ENCODE measurements at regions not wholly inside any gene's neighbourhood (a gene's known extent, or its start where the extent isn't known, plus 50 kb on each side); places are given as distances from the start of the nearest gene placed in this dataset.

- ChIA-PET POLR2A (no interaction called here), CTCF (no interaction called here)
- TF ChIP-seq, protein P1, sequence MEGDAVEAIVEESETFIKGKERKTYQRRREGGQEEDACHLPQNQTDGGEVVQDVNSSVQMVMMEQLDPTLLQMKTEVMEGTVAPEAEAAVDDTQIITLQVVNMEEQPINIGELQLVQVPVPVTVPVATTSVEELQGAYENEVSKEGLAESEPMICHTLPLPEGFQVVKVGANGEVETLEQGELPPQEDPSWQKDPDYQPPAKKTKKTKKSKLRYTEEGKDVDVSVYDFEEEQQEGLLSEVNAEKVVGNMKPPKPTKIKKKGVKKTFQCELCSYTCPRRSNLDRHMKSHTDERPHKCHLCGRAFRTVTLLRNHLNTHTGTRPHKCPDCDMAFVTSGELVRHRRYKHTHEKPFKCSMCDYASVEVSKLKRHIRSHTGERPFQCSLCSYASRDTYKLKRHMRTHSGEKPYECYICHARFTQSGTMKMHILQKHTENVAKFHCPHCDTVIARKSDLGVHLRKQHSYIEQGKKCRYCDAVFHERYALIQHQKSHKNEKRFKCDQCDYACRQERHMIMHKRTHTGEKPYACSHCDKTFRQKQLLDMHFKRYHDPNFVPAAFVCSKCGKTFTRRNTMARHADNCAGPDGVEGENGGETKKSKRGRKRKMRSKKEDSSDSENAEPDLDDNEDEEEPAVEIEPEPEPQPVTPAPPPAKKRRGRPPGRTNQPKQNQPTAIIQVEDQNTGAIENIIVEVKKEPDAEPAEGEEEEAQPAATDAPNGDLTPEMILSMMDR (IDR thresholded peaks at IDR 0.05; ENCODE audit: control extremely low read depth, extremely low read depth, low read depth, missing control alignments) = no peak
- DNase-seq (ENCODE audit: extremely low spot score) = no peak
These were observed 178.5 kb downstream of the KIF26A start for GRCh38 chr14:104316723-104317491.

GRCh38 chr14:104317492-104317805 is 179.1 kb downstream of the KIF26A start:
- TF ChIP-seq, protein P1 (IDR thresholded peaks at IDR 0.05; ENCODE audit: control extremely low read depth, extremely low read depth, low read depth, missing control alignments) = no peak
- CTCF ChIA-PET = no interaction called here
- DNase-seq (ENCODE audit: extremely low spot score) = no peak

DNA sequence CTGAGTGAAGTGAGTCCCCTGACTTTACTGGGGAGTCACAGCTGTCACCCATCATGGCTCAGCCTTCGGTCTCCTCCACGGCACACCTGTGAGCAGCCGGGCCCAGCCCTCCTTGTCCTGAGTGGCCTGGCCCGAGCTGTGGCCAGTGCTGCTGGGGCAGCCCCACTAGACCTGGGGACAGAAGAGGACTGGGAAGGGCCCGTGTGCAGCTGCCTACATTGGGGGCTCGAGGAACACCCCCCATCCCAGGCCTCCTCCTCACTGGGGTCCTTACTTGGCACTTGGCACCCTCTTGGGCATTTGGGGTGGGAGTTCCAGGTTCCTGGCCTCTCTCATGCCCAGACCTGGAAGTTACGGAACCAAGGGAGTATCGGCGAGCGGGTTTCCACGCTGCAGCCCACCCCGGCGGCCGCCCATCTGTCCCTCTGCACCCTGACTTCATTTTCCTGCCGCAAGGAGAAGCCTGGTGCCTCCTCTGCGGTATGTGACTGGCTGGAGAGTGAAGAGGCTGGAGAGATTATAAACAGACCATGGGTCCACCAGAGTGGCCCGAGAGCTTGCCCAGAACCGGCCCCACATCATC is 179.7 kb downstream of the KIF26A start:
- DNase-seq (ENCODE audit: extremely low spot score) = no peak
- TF ChIP-seq, protein P1 (IDR thresholded peaks at IDR 0.05; ENCODE audit: control extremely low read depth, extremely low read depth, low read depth, missing control alignments) = no peak
- ChIA-PET CTCF (no interaction called here), POLR2A (no interaction called here)

More at GRCh38 chr14:104317492-104317805, 179.1 kb downstream of the KIF26A start:
- POLR2A ChIA-PET = no interaction called here

DNA sequence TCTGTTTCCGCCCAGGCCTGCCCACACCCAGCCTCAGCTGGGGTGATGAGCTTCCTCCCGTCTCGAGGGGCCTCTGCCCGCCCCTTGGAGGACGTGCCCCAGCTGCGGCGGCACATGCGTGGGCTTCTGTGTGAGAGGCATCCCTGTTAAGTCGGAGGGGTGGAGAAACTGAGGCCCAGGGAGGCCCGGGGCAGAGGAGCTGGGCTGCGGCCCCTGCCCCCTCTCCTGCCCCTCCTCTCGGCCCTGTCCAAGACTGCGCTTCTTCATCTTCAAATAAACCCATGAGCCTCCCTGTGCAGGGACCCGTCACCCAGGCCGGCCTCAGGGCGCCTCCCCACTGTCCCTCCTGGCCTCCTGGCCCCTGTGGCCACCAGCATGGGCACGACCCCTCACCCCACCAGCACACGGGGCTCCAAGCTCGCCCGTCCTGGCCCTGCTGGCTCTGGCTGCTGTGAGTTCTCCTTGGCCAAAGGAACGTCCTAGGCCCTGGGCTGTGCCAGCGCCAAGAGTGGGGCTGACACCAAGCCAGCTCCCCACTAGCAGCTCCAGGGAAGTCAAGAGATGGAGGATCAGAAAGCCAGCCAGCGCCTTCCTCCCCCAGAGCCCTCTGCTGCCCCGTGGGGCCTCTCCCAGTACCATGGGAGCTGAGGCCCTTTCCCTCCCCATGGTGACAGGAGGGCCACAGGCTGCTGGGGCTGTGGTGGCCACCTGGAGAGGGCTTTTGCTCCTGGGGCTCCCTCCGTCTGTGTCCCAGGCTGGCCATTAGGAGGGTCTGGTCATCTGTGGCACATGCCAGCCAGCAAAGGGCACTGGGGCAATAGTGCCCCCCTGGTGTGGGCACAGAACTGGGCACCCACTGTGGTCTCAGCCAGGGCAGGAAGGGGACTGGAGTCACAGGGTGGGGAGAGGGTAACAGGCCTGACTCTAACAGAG is 180.4 kb downstream of the KIF26A start:
- ChIA-PET POLR2A (no interaction called here), CTCF (no interaction called here)
- no peak for DNase-seq (ENCODE audit: extremely low spot score)
- TF ChIP-seq, protein P1 (IDR thresholded peaks at IDR 0.05; ENCODE audit: control extremely low read depth, extremely low read depth, low read depth, missing control alignments) = no peak

- no peak for DNase-seq (ENCODE audit: extremely low spot score)
- TF ChIP-seq, protein P1 (IDR thresholded peaks at IDR 0.05; ENCODE audit: control extremely low read depth, extremely low read depth, low read depth, missing control alignments) = no peak
- CTCF ChIA-PET = interaction anchor here (1.4 kb wide), 1 partner anchor 17 kb away, joined by 4 read pairs; no protein-coding TSS in a partner anchor
- POLR2A ChIA-PET = no interaction called here
These were observed 181.3 kb downstream of the KIF26A start for GRCh38 chr14:104319491-104320241.

GRCh38 chr14:104320611-104321086 is 182.3 kb downstream of the KIF26A start:
- no peak for DNase-seq (ENCODE audit: extremely low spot score)
- ChIA-PET CTCF (interaction anchor here (1.4 kb wide), 1 partner anchor 18 kb away, joined by 4 read pairs; no protein-coding TSS in a partner anchor), POLR2A (no interaction called here)
- TF ChIP-seq, protein P1 (IDR thresholded peaks at IDR 0.05; ENCODE audit: control extremely low read depth, extremely low read depth, low read depth, missing control alignments) = no peak
